Endothelial cell of umbilical vein (primary cell): ENCODE measurements at regions not wholly inside any gene's neighbourhood (a gene's known extent, or its start where the extent isn't known, plus 50 kb on each side); places are given as distances from the start of the nearest gene placed in this dataset.

Experiments
- BruUV-seq: library from RNA; stranded (reverse); fragments of 400-500 nt; replicated peaks from 2 replicates; lab custom pipeline; 2021; lab: Mats Ljungman, UMichigan
- CTCF ChIA-PET: fragments of 300-600, 350-600 bp; sonication (Branson Sonifier 250); formaldehyde crosslinking; loops from one replicate; lab custom pipeline; 2021; ENCODE audit warnings: antibody characterized with exemption, inconsistent platforms; lab: Charles Lee
- POLR2A ChIA-PET: fragments of 300-600, 350-600 bp; sonication (Branson Sonifier 250); formaldehyde crosslinking; loops from one replicate; lab custom pipeline; 2021; ENCODE audit warnings: antibody characterized with exemption, inconsistent platforms; lab: Charles Lee
- DNase-seq: peaks from one replicate; pipeline ENCODE4 v3.0.0-alpha.2; 2011; ENCODE audit warnings: low read depth, low spot score
- FAIRE-seq: peaks from 2 replicates; lab custom pipeline; 2011; peaks lifted over from hg19 to GRCh38; lab: Jason Lieb, UNC
- H2AFZ ChIP-seq: 2 replicates; pipeline ENCODE4 v1.6.0; 2012; ENCODE audit warnings: low read depth, low read length, control low read depth, inconsistent platforms
- H3K27ac ChIP-seq: 2 replicates; pipeline ENCODE4 v1.5.1; 2011; ENCODE audit warnings: low read depth, mild to moderate bottlenecking, control low read depth, low read length, moderate library complexity; ENCODE audit not compliant: insufficient read depth
- H3K27me3 ChIP-seq, 2 experiments: 2 replicates each; pipeline versions ENCODE4 v1.6.0 to v1.6.1; 2011; ENCODE audit warnings: low read length in 2 of 2, mixed read lengths in 1 of 2; ENCODE audit not compliant: control insufficient read depth in 2 of 2, insufficient read depth in 2 of 2
- H3K36me3 ChIP-seq, 2 experiments: 2 replicates in 1 of 2; 3 replicates in 1 of 2; pipeline ENCODE4 v1.5.1; 2011; ENCODE audit warnings: low read length in 2 of 2, mild to moderate bottlenecking in 1 of 2, moderate library complexity in 1 of 2; ENCODE audit not compliant: control insufficient read depth in 2 of 2, insufficient read depth in 2 of 2; ENCODE audit errors: extremely low read depth in 1 of 2
- H3K4me1 ChIP-seq: 3 replicates; pipeline ENCODE4 v1.5.1; 2011; ENCODE audit warnings: mild to moderate bottlenecking, low read length; ENCODE audit not compliant: control insufficient read depth, insufficient read depth; ENCODE audit errors: extremely low read depth
- H3K4me2 ChIP-seq: 2 replicates; pipeline ENCODE4 v1.6.1; 2011; ENCODE audit warnings: low read length, control low read depth, mixed read lengths; ENCODE audit not compliant: insufficient read depth
- H3K4me3 ChIP-seq, 3 experiments: fragments of 200-600 bp in 1 of 3; sonication (generic), shearing (Covaris generic) in 1 of 3; replicated peaks in 1 of 3; 2 replicates each; pipeline ENCODE4 v1.5.1; 2011 to 2016; ENCODE audit warnings: control low read depth in 3 of 3, low read length in 3 of 3, mild to moderate bottlenecking in 2 of 3, inconsistent platforms in 1 of 3, low read depth in 1 of 3, moderate library complexity in 1 of 3; ENCODE audit not compliant: insufficient read depth in 1 of 3
- H3K79me2 ChIP-seq: 2 replicates; pipeline ENCODE4 v1.6.0; 2012; ENCODE audit warnings: low read length, inconsistent platforms; ENCODE audit not compliant: control insufficient read depth, insufficient read depth
- H3K9ac ChIP-seq: replicated peaks from 2 replicates; pipeline ENCODE3; 2011; ENCODE audit warnings: low read length, control low read depth; ENCODE audit not compliant: insufficient read depth; ENCODE audit errors: extremely low read depth
- H3K9me1 ChIP-seq: replicated peaks from 3 replicates; pipeline ENCODE4 v1.6.0; 2011; ENCODE audit warnings: mild to moderate bottlenecking, low read length; ENCODE audit not compliant: control insufficient read depth, insufficient read depth; ENCODE audit errors: extremely low read depth
- H3K9me3 ChIP-seq: replicated peaks from 2 replicates; pipeline ENCODE4 v1.5.1; 2012; ENCODE audit warnings: low read length, inconsistent platforms; ENCODE audit not compliant: control insufficient read depth, insufficient read depth
- H4K20me1 ChIP-seq: replicated peaks from 2 replicates; pipeline ENCODE3; 2011; ENCODE audit warnings: mild to moderate bottlenecking, low read length; ENCODE audit not compliant: control insufficient read depth, insufficient read depth; ENCODE audit errors: extremely low read depth
- CTCF ChIP-seq, 2 donors: IDR thresholded peaks; 1 replicate in 1 of 2; 2 replicates in 1 of 2; pipeline ENCODE4 v1.5.1; 2011; ENCODE audit warnings: low read length in 2 of 2, mild to moderate bottlenecking in 2 of 2, moderate library complexity in 2 of 2, control low read depth in 1 of 2, inconsistent platforms in 1 of 2, low read depth in 1 of 2; ENCODE audit not compliant: insufficient read depth in 1 of 2; ENCODE audit errors: extremely low read depth in 1 of 2
- EZH2 ChIP-seq: IDR thresholded peaks from 2 replicates; pipeline ENCODE4 v1.6.1; 2012; ENCODE audit warnings: borderline replicate concordance, low read depth, mild to moderate bottlenecking, moderate library complexity, low read length, inconsistent platforms; ENCODE audit not compliant: severe bottlenecking
- FOS ChIP-seq: IDR thresholded peaks from 2 replicates; pipeline ENCODE4 v1.6.1; 2011; ENCODE audit warnings: mild to moderate bottlenecking, low read length, moderate library complexity, borderline replicate concordance; ENCODE audit not compliant: insufficient read depth
- GATA2 ChIP-seq: IDR thresholded peaks from 2 replicates; pipeline ENCODE4 v1.7.0; 2011; ENCODE audit warnings: low read depth, mild to moderate bottlenecking, moderate library complexity, mixed read lengths, low read length; ENCODE audit not compliant: insufficient read length, insufficient read depth
- JUN ChIP-seq: IDR thresholded peaks from 2 replicates; pipeline ENCODE4 v1.6.1; 2011; ENCODE audit warnings: borderline replicate concordance, low read depth; ENCODE audit not compliant: insufficient read length, insufficient read depth
- MAX ChIP-seq: IDR thresholded peaks from 2 replicates; pipeline ENCODE4 v1.6.1; 2011; ENCODE audit not compliant: insufficient read depth, insufficient read length
- MYC ChIP-seq: IDR thresholded peaks from one replicate; pipeline ENCODE4 v1.6.1; 2011; ENCODE audit warnings: mild to moderate bottlenecking, low read depth, low read length
- POLR2A ChIP-seq: IDR thresholded peaks from 2 replicates; pipeline ENCODE4 v1.6.1; 2012; ENCODE audit warnings: low read depth, mild to moderate bottlenecking, control low read depth, low read length
- POLR2AphosphoS5 ChIP-seq: IDR thresholded peaks from 2 replicates; pipeline ENCODE4 v1.6.1; 2012; ENCODE audit warnings: low read depth, mild to moderate bottlenecking, control low read depth, low read length, moderate library complexity; ENCODE audit not compliant: insufficient read depth
- dilution Hi-C: fragments of 300-500 bp; cut with MboI; formaldehyde crosslinking; loops from one replicate; pipeline ENCODE4 v1.15.0; 2019; ENCODE audit warnings: low sequenced_read_pairs; ENCODE audit not compliant: extremely low pct_ligation_motif_present
- intact Hi-C: fragments of 100-400 bp; cut with micrococcal nuclease; formaldehyde crosslinking; loops from one replicate; pipeline ENCODE4 v1.10.0; 2022

GRCh38 chr6:55009131-55009530 lies 162.6 kb downstream of the FAM83B start:
- intact Hi-C loops (no loop called here), dilution Hi-C loops (no loop called here)
- no peak overlapping the region for H3K4me2 ChIP-seq
- TF ChIP-seq FOS = no peak
- TF ChIP-seq JUN = no peak
- no peak for TF ChIP-seq CTCF (IDR thresholded peaks at IDR 0.05; ENCODE audit: extremely low read depth in 1 of 2, insufficient read depth in 1 of 2, low read depth in 1 of 2, low read length in 2 of 2)
- no peak for TF ChIP-seq POLR2AphosphoS5
- TF ChIP-seq POLR2A = no peak
- TF ChIP-seq MYC = no peak
- no peak for TF ChIP-seq GATA2
- no peak for TF ChIP-seq MAX
- no peak for TF ChIP-seq EZH2
- H3K9ac ChIP-seq = no peak overlapping the region
- no peak for DNase-seq
- BruUV-seq = no TSS peak
- H3K4me1 ChIP-seq = no peaks in the 10 kb centered on the region
- no peaks in the 10 kb centered on the region for H3K27me3 ChIP-seq
- no peak overlapping the region for H3K27ac ChIP-seq
- H2AFZ ChIP-seq = no peak overlapping the region
- FAIRE-seq = no peak
- no peaks in the 10 kb centered on the region for H3K79me2 ChIP-seq
- no peaks in the 10 kb centered on the region for H3K36me3 ChIP-seq
- POLR2A ChIA-PET = no interaction called here
- H4K20me1 ChIP-seq = no peaks in the 10 kb centered on the region
- CTCF ChIA-PET = no interaction called here
- H3K9me3 ChIP-seq = no peaks in the 10 kb centered on the region
- no peaks in the 10 kb centered on the region for H3K9me1 ChIP-seq
- H3K4me3 ChIP-seq = no peak overlapping the region
